Common myeloid progenitor, CD34-positive (primary cell): ENCODE measurements at regions not wholly inside any gene's neighbourhood (a gene's known extent, or its start where the extent isn't known, plus 50 kb on each side); places are given as distances from the start of the nearest gene placed in this dataset.
"Not testable (repeated sequence)": the region's sequence is repeated elsewhere in the genome, so short reads cannot be mapped to it uniquely, and the experiment has no call there.

Experiments
- CTCF ChIA-PET: fragments of 350-600 bp; sonication (Branson Sonifier 250); formaldehyde crosslinking; loops from one replicate; lab custom pipeline; 2021; ENCODE audit warnings: antibody characterized with exemption; lab: Charles Lee
- POLR2A ChIA-PET: fragments of 350-600 bp; sonication (Branson Sonifier 250); formaldehyde crosslinking; loops from one replicate; lab custom pipeline; 2021; ENCODE audit warnings: antibody characterized with exemption; lab: Charles Lee
- DNase-seq, 3 donors: peaks; one replicate each; pipeline versions ENCODE4 v3.0.0 to v3.0.0-alpha.2; 2013
- H3K27ac ChIP-seq, 2 experiments: 1 replicate in 1 of 2; 2 replicates in 1 of 2; pipeline ENCODE4 v1.7.0; 2013; ENCODE audit warnings: inconsistent platforms in 2 of 2, low read length in 2 of 2, mild to moderate bottlenecking in 2 of 2, low read depth in 1 of 2, moderate library complexity in 1 of 2; ENCODE audit not compliant: severe bottlenecking in 2 of 2, insufficient read depth in 1 of 2, poor library complexity in 1 of 2
- H3K27me3 ChIP-seq, 5 experiments: replicated peaks in 2 of 5; 1 replicate in 3 of 5; 2 replicates in 2 of 5; pipeline versions ENCODE4 v1.6.1 to v1.7.0; 2013; ENCODE audit warnings: low read length in 4 of 5, mild to moderate bottlenecking in 2 of 5, moderate library complexity in 2 of 5, inconsistent platforms in 1 of 5; ENCODE audit not compliant: insufficient read depth in 5 of 5, control insufficient read depth in 4 of 5
- H3K36me3 ChIP-seq, 4 experiments: 1 replicate in 2 of 4; 2 replicates in 2 of 4; pipeline versions ENCODE4 v1.6.1 to v1.7.0; 2013; ENCODE audit warnings: low read length in 3 of 4, control low read depth in 1 of 4, mild to moderate bottlenecking in 1 of 4; ENCODE audit not compliant: control insufficient read depth in 4 of 4, insufficient read depth in 4 of 4
- H3K4me1 ChIP-seq, 4 experiments: 1 replicate in 3 of 4; 2 replicates in 1 of 4; pipeline versions ENCODE4 v1.6.1 to v1.7.1; 2013; ENCODE audit warnings: low read length in 3 of 4, mild to moderate bottlenecking in 3 of 4, control low read depth in 1 of 4, inconsistent platforms in 1 of 4, moderate library complexity in 1 of 4; ENCODE audit not compliant: control insufficient read depth in 4 of 4, insufficient read depth in 4 of 4; ENCODE audit errors: control extremely low read depth in 1 of 4
- H3K4me3 ChIP-seq, 7 experiments: 1 replicate in 4 of 7; 2 replicates in 3 of 7; pipeline versions ENCODE4 v1.5.1 to v1.7.0; 2013; ENCODE audit warnings: mild to moderate bottlenecking in 7 of 7, low read length in 6 of 7, moderate library complexity in 6 of 7, inconsistent platforms in 2 of 7, low read depth in 2 of 7, control low read depth in 1 of 7; ENCODE audit not compliant: insufficient read depth in 4 of 7, control insufficient read depth in 1 of 7; ENCODE audit errors: extremely low read depth in 1 of 7
- H3K9me3 ChIP-seq, 5 experiments: 1 replicate in 4 of 5; 2 replicates in 1 of 5; pipeline versions ENCODE4 v1.6.1 to v1.7.1; 2013; ENCODE audit warnings: low read length in 4 of 5, mild to moderate bottlenecking in 2 of 5, inconsistent platforms in 1 of 5, low read depth in 1 of 5, moderate library complexity in 1 of 5; ENCODE audit not compliant: control insufficient read depth in 4 of 5, insufficient read depth in 2 of 5; ENCODE audit errors: control extremely low read depth in 1 of 5
- WGBS: methylation state at CpG from one replicate; pipeline ENCODE4 v1.1.5; 2013; ENCODE audit not compliant: insufficient coverage; 5-methylcytosine and 5-hydroxymethylcytosine counted together

DNA sequence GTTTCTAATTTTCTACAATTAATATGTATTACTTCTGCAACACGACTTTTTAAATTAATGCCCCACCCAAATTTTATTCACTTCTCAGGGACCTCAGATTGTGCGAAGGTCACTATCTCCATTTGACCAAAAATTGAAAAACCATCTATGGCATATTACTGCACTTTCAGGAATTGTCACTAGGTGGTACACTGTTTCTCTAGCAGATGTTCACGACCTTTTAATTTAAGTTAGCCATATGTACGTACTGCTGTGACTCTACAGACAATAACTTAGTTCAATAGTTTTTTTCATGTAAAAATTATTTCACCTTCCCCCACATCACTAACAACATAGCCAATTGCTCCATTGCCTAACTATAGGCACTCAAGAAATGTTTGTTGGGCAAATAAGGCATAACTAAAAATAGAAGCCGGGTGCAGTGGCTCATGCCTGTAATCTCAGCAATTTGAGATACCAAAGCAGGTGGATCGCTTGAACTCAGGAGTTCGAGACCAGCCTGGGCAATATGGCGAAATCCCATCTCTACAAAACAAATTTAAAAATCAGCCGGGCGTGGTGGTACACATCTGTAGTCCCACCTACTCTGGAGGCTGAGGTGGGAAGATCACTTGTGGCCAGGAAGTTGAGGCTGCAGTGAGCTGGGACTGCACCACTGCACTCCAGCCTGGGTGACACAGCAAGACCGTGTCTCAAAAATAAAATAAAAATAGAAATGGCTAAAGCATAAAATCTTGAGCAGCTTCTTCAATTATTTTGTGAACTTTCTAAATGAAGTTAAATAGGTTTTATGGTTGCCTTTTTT is 75.7 kb upstream of the PKN2 start:
- ChIA-PET POLR2A (no interaction called here), CTCF (interaction anchor here (0.8 kb wide), 1 partner anchor 9 kb away, joined by 3 read pairs; no protein-coding TSS in a partner anchor)
- H3K4me1 ChIP-seq: no peaks in the 10 kb centered on the region
- H3K27ac ChIP-seq: no peak overlapping the region
- WGBS: 55% methylated on average over 6 of the region's 11 CpGs
- DNase-seq: peak; percentile 31 to 62 (median 53)
- no peaks in the 10 kb centered on the region for H3K27me3 ChIP-seq
- H3K9me3 ChIP-seq: no peaks in the 10 kb centered on the region
- no peaks in the 10 kb centered on the region for H3K36me3 ChIP-seq
- H3K4me3 ChIP-seq: no peak overlapping the region

DNA sequence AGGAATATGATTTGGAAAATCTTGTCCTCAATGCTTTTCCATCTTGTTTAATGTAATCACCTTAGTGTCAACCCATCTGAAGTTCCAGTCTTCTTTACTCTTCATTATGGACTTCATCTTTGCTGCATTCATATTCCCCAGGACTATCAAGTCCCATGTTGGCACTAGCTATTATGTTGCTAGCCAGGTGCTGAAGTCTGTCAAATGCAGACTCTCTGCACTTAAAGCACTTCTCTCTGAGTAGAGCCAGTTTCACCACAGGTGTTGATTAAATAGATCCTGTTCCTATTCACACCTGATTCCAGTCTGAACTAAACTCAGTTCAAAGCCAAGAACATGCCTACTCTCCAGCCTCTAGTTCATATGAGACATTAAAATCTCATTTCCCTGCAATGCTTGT is 75.0 kb upstream of the PKN2 start:
- no peaks in the 10 kb centered on the region for H3K4me1 ChIP-seq
- no peaks in the 10 kb centered on the region for H3K9me3 ChIP-seq
- ChIA-PET CTCF (interaction anchor here (0.8 kb wide), 1 partner anchor 9 kb away, joined by 3 read pairs; no protein-coding TSS in a partner anchor), POLR2A (no interaction called here)
- no peaks in the 10 kb centered on the region for H3K36me3 ChIP-seq
- no peak for DNase-seq
- H3K27ac ChIP-seq: no peak overlapping the region
- no peak overlapping the region for H3K4me3 ChIP-seq
- H3K27me3 ChIP-seq: no peaks in the 10 kb centered on the region

DNA sequence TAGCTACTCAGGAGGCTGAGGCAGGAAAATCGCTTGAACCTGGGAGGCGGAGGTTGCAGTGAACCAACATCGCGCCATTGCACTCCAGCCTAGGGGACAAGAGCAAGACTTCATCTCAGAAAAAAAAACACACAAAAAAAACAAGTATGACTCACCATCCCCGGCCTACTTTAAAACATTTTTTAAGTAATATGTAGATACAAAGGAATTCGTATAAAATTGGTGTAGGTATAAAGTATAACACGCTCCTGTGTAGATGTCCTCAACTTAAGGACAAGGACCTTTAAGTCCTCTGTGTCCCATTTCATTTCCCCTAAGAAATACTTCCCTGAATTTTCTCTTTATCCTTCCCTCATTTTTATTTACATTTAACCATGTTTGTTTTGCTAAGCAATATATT is 73.4 kb upstream of the PKN2 start:
- Histone ChIP-seq H3K27me3 (no peaks in the 10 kb centered on the region), H3K9me3 (peaks cover 0 to 3% (median 1%) of the 10 kb centered on the region in 5 experiments), H3K27ac (no peak overlapping the region), H3K36me3 (no peaks in the 10 kb centered on the region), H3K4me1 (no peaks in the 10 kb centered on the region), H3K4me3 (no peak overlapping the region)
- no CpG with 5 or more reads among the region's 7 CpGs for WGBS
- ChIA-PET POLR2A (no interaction called here), CTCF (no interaction called here)
- DNase-seq: no peak

DNA sequence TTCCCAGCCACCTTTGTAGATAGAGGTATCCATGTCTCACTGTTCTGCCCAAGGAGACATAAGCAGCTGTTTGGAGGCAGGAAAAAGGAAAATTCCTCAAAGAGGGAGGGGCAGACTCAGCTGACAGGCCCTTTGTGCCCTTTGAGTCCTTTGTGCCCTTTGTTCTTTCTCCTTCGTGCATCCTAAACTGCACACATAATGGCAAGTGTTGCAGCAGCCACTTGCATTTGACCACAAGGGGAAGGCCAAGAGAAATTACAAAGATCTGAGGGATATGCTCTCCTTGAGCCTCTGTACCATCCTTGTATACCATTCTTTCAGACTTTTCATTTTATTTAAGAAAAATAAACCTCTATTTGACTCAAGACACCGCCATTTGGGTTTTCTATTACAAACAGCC is 71.8 kb upstream of the PKN2 start:
- no peak for DNase-seq
- Histone ChIP-seq H3K4me1 (no peaks in the 10 kb centered on the region), H3K36me3 (no peaks in the 10 kb centered on the region), H3K9me3 (peaks cover 2 to 5% (median 3%) of the 10 kb centered on the region in 5 experiments), H3K4me3 (no peak overlapping the region), H3K27me3 (no peaks in the 10 kb centered on the region), H3K27ac (no peak overlapping the region)
- 100% methylated on average over 1 of the region's 2 CpGs for WGBS
- ChIA-PET POLR2A (interaction anchor here (0.6 kb wide), 1 partner anchor 223 kb away, joined by 3 read pairs; no protein-coding TSS in a partner anchor), CTCF (interaction anchor here (1.0 kb wide), 1 partner anchor 42 kb away, joined by 3 read pairs; no protein-coding TSS in a partner anchor)

DNA sequence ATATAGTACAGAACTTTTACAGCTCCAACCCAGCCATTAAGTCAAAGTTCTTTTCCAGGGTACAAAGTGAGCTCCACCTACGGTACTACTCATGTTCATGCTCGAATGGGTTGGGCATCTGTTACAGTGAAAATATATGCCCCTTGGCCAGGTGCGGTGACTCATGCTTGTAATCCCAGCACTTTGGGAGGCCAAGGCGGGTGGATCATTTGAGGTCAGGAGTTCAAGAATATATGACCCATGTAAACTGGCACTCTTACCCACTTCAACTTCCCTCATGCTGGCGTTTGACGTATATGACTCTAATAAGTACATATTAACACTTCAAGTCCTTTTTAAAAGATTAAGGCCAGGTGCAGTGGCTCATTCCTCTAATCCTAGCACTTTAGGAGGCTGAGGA is 71.3 kb upstream of the PKN2 start:
- Histone ChIP-seq H3K4me3 (no peak overlapping the region), H3K27me3 (no peaks in the 10 kb centered on the region), H3K9me3 (peaks cover 2 to 9% (median 4%) of the 10 kb centered on the region in 5 experiments), H3K27ac (no peak overlapping the region), H3K4me1 (no peaks in the 10 kb centered on the region), H3K36me3 (no peaks in the 10 kb centered on the region)
- ChIA-PET POLR2A (no interaction called here), CTCF (no interaction called here)
- no peak for DNase-seq
- whole genome bisulfite sequencing: 97% methylated on average over 6 of the region's 6 CpGs

DNA sequence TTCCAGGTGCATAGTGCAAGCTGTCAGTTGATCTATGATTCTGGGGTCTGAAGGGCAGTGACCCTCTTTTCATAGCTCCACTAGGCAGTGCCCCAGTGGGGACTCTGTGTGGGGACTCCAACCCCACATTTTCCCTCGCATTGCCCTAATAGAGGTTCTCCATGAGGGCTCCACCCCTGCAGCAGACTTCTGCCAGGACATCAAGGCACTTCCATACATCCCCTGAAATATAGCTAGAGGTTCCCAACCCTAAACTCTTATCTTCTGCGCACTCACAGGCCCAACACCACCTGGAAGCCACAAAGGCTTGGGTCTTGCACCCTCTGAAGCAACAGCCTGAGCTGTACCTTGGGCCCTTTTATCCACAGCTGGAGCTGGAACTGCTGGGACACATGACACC is 65.7 kb upstream of the PKN2 start:
- ChIA-PET POLR2A (no interaction called here), CTCF (no interaction called here)
- 100% methylated on average over 1 of the region's 2 CpGs for WGBS
- no peaks in the 10 kb centered on the region for H3K36me3 ChIP-seq
- no peak overlapping the region for H3K4me3 ChIP-seq
- H3K27ac ChIP-seq: no peak overlapping the region
- peak in 1 of 3 donors; percentile 10 for DNase-seq
- no peaks in the 10 kb centered on the region for H3K4me1 ChIP-seq
- H3K27me3 ChIP-seq: no peaks in the 10 kb centered on the region
- peaks cover 7 to 32% (median 13%) of the 10 kb centered on the region in 5 experiments for H3K9me3 ChIP-seq

DNA sequence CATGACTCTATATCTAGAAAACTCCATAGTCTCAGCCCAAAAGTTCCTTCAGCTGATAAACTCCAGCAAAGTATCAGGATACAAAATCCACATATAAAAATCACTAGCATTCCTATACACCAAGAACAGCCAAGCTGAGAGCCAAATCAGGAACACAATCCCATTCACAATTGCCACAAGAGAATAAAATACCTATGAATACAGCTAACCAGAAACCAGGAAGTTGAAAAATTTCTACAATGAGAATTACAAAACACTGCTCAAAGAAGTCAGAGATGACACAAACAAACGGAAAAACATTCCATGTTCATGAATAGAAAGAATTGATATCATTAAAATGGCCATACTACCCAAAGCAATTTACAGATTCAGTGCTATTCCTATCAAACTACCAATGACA is 61.0 kb upstream of the PKN2 start:
- WGBS: no CpG with 5 or more reads among the region's 1 CpG
- H3K4me3 ChIP-seq, POLR2A ChIA-PET, DNase-seq, H3K27ac ChIP-seq, H3K36me3 ChIP-seq, CTCF ChIA-PET, H3K4me1 ChIP-seq, H3K27me3 ChIP-seq: not testable (repeated sequence)
- peaks cover 2 to 20% (median 6%) of the 10 kb centered on the region in 5 experiments for H3K9me3 ChIP-seq
